Glomerular visceral epithelial cell (primary cell): ENCODE measurements at regions not wholly inside any gene's neighbourhood (a gene's known extent, or its start where the extent isn't known, plus 50 kb on each side); places are given as distances from the start of the nearest gene placed in this dataset.

Experiments used
- DNase-seq: peaks from one replicate; pipeline ENCODE4 v3.0.0-alpha.2; 2016; ENCODE audit errors: extremely low spot score

DNA sequence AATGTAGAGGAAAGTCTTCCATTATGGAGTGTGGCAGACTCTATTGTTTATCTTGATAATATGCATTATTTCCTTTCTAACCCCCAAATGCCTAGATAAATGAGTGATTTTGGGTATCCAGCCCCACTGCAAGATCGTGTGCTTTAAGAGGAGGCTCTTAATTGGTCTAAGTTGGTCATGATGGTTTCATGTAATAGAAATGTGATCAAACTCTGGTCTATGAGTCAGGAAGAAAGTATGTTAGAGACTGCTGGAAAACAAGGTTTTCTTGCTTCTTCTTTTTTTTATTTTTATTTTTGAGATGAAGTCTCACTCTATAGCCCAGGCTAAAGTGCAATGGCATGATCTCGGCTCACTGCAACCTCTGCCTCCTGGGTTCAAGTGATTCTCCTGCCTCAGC is 344.5 kb upstream of the TNP1 start:
- peak; percentile 29 for DNase-seq

DNA sequence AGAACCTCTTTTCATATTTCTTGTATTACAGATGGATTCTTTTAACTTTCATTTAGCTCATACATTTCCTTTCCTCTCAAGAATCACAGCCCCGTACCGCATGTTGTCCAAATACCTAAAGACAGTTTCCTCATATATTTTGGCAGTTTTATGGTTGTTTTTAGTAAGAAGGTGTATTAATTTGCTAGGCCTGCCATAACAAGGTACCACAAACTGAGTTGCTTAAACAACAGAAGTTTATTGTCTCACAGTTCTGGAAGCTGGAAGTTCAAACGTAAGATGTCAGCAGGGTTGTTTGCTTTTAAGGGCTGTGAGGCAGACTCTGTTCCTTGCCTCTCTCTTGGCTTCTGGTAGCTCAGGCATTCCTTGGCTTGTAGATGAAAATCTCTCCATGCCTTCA is 343.2 kb upstream of the TNP1 start:
- DNase-seq = no peak

DNA sequence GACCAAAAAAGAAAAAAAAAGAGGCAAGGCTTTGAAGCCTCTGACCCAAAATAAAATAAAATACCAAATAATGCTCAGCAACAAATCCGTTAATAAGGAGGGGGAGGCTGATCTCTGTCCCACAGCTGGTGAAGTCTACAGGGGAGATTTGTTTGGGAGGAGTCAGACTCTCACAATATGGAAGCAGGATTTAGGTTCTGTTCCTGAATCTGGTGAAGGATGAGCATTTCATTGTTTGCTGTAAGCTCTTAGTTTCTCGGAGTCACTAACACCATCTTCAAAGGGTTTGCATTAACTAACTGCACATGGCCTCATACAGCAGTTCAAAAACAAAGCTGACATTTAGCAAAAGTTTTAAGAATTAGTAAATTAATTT is 339.4 kb upstream of the TNP1 start:
- DNase-seq = no peak

DNA sequence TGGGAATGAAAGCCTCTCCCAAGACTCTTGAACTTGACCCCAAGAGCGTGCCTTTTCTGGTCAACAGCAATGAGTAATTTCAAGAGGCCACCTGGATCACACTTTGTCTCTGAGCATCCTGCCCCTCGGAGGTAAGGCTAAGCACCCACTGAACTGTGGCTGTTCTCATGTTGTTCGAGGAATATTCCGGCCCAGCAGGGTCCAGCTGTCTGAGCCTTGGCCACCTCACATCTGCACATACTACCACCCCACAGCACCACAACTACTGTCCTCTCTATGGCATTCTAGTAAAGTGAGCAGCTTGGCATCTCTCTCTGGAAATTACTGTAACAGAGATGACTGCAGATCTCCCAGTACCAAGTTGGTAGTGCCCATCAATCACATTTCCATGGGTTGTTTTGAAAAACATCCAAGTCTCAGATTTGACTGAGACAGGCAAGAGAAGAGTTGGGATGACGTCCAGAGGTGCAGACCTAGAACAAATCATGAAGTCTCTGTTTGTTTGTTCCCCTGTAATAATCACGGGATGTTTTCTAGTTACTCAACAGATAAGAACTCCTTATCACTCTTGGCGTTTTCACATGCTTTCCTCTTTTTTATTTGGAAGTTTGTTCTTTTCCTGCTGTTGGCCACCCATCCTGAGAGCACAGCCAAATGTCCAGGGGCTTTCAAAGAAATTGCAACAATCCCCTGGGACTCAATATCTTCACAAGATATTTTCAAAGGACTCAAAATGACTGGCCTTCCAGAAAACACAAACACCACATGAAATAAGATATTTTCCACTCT is 336.0 kb upstream of the TNP1 start:
- DNase-seq = no peak

DNA sequence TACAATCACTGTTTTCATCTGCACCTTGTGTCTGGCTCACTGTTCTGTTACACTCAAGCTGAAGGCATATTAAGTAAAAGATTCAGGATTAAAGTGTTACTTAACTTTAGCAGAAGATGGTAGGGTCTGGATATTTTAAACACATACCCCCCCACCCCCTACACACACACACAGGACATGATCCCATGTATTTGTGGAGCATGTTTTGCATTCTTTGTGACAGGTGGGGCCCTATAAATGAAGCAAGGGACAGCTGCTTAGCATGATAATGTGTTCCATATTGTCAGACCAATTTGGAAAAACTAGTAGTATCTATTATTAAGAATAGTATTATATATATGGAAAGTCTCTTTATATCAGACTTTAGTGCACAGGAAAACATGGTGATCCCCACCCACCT is 335.2 kb upstream of the TNP1 start:
- DNase-seq = no peak

DNA sequence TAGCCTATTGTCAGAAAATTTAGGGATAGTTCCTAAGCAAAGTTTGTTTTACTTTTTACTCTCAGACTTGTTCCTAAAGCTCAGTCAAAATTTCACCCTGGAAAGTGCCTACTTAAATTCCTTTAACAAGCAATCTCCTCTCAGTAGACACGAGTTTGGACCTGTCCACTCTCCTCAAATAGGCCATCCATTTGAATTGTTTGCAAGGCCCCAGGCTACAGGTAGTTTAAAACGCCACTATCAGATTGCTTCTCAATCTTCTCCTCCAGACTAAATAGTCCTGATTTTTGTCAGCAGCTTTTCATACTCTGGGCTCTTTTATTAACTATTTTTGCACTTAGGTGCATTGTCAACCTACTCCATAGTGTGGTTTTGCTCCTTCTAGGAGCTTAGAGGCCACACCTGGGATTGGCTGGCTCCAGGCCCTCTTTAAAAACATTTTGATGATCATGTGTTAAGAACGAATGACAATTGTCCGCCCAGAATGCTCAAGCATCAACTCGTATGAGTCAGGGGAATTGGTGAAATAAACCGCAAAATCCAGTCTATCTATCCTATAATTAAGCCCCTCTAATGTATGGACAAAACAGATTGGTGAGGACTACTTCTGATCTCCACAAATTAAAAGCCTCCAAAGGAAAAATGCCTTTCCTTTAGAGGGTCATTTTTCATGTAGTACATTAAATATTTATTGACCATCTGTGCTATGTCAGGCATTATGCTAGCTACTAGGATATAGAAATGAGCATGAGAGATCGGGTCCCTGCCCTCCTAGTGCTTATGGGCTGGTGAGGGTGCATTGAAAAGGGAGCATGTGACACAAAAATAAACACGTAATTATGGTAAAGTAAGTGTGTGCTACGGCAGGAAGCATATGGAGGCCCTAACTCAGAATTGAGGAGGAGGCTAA is 333.8 kb upstream of the TNP1 start:
- DNase-seq = no peak

DNA sequence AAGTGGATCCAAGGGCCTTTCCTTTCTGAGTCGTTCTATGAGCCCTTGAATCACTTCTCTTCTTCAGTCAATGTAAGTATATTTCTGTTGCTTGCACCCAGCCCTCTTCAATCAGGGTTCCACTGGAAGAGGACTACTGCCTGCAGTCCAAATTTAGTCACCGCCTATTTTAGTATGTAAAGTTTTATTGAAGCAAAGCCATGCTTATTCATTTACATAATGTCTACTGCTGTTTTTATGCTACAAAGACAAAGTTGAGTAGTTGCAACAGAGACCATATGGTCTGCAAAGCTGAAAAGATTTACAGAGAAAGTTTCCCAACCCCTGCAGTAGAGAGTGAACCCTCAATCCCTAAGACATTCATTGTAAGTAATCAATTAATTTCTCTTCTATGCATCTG is 332.5 kb upstream of the TNP1 start:
- DNase-seq = no peak

DNA sequence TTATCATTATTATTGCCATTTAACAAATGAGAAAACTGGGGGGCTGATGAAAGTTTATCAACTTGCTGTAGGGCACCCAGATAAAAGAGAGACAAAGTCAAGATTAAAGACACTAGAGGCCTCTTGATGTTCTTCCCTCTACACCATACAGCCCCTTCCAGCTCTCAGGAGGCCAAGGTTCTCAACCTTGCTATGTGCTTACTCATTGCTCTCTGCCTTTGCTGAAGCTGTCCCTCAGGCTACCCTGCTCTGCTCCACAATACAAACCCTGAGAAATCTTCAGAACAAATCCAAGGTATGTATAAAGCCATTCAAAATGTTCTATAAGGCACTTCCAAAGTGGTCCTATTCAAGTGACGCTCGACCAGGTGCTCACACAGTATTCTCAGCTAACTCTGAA is 329.9 kb upstream of the TNP1 start:
- DNase-seq = no peak

DNA sequence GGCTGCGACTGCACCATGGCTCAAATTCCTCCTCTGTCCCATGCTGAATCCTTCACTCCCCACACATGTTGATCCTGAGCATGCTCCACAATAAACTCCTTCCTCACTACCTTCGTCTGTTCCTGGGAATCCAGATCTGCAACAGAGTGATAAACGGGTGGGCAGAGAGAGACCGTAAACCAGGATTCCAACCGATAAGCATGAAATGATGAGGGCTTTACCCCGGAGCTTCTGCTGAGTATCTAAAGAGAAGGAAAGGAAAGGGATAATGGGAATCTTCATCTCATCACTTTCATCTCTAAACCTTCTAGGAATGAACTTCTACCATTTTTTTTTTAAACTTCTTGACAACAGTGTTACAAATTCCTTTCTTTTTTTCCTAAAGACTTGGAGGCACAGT is 329.3 kb upstream of the TNP1 start:
- DNase-seq = no peak

DNA sequence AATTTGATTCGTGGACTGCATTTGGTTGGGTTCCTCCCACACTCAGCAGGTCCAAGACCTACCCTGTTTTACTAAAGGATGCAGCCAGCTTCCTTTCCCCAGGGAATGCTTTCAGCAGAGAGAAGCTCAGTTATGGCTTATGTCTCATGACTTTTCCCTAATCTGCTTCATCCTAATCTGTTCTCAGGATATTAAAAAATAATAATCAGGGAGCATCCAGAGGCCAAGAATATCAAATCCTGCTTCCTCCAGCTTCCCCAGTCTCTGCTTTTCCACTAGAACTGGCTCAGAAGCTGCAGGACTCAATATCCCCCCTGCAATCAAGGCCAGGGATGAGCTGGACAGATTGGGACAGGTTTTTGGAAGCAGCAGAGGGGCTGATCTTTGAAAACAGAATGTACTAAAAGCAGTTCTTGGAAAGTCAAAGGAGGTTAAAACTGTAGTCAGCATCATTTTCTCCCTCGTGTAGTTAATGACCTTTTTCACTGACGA is 326.9 kb upstream of the TNP1 start:
- DNase-seq = no peak

DNA sequence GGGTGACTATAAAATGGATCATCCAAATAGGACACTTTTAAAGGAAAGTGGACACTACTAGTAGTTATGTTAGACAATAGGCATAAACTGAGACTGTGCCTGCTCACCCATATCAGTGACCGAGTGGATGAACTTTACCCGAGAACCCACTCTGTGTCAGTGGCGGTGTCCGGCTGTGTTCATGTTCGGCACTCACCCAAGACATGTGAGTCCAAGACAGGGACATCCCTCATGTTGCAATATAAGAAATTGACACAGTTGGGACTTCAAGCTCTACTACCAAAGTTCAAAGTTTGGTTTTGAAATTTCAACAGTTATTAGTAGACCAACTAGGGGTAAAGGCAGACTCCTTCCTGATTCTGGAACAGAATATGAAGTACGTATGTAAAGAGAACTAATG is 326.3 kb upstream of the TNP1 start:
- DNase-seq = no peak

DNA sequence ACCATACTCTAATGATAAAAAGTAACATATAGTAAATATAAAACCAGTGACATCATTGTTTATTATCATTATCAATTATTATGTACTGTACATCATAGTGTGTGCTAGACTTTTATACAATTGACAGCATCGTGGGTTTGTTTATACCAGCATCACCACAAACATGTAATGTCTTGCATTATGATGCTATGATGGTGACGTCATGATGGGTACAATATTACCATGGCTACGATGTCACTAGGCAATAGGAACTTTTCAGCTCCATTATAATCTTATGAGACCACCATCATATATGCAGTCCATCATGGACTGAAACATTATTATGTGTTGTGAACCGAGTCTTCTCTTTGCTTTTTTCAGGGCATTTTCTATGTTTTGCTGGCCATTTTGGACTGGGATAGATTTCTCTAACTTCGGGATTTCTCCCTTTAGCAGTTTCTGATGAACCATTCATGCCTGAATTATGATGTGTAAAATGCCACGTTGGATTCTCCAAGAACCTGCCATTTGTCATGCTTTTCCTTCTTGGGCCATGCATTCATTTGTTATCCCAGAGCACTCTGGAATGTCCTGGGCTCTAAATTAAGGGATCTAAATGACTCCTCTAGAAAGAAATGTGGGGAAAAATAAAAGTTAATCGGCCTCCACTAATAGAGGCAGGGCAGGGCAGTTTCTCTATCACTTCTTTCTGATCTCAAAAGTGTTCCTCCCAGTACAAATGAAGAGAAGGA is 325.6 kb upstream of the TNP1 start:
- no peak for DNase-seq

DNA sequence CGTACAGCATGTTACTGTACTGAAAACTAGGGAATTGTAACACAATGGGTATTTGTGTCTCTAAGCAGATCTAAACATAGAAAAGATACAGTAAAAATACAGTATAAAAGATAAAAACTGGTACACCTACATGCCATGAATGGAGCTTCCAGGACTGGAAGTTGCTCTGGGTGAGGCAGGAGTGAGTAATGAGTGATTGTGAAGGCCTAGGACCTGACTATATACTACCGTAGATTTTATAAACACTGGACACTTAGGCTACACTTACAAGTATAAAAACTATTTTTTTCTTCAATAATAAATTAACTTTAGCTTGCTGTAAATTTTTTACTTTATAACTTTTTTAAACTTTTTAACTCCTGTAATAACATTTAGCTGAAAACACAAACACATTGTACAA is 324.4 kb upstream of the TNP1 start:
- no peak for DNase-seq

DNA sequence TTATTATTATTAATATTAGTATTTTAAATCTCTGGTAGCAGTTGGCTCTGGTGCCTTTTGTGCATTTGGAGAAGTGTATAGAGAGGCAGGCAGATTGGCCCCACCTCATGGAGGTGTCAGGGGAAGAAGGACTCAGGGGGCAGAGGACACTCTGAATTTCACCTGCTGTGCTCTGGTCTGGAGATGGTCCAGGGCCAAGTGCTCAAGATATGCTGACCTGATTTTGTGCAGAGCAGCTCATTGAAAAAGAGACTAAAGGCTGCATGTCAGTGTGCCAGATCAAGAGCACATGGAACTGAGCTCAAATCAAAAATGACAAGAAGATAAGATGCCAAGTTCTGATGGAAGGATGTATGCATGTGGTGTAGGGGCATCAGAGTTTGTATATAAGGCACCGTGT is 323.6 kb upstream of the TNP1 start:
- DNase-seq = no peak

DNA sequence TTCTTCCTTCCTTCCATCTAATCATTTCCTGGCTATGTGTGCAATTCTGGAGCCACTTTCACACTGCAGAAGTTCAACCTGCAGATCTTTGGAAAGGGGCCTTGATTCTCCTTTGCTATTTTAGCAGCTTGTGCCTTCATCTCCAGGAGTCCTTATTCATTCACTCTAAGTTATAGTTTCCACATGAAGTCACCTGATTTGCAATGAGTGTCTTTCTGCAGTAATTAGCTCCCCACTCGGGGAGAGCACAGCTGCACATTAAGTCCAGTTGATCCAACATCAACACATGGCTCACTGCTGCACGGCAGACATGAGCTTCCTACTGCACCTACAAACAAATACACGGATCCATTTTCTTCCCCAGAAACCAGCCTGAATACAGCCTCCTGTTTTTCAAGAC is 323.1 kb upstream of the TNP1 start:
- DNase-seq = no peak

DNA sequence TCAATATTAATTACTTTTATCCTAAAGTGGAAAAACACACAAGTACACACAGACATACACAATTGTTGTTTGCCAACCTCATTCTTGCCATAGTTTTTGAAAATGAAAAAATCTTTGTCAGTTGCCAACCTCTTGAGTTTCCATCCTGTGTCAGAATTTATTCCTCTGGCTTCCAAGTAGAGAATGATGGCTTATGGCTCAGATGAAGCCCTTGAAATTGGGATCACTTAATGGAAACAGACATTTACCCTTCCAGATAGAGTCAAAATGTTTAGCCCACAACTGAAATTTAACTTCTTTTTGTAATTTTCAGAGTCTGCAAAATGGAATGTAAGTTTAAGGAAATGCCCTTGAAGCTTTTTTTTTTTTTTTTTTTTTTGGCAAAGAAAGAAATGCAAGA is 321.6 kb upstream of the TNP1 start:
- no peak for DNase-seq

DNA sequence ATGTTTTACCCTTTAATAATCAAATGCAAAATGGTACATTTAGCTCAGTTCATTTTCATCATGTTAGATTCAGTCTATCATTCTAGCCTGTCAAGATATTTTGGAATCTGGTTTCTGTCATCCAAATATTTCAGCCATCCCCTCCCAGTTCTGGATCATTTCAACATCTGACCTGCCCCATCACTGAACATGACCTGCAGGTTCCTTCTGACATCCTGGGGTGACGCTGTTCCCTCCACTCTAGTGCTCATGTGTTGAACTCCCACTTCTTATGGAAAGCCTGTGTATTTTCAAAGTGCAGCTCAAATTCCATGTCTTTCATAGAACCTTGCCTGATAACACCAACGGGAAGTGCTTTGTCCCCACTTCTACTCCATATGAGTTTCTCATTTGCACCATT is 320.0 kb upstream of the TNP1 start:
- no peak for DNase-seq

DNA sequence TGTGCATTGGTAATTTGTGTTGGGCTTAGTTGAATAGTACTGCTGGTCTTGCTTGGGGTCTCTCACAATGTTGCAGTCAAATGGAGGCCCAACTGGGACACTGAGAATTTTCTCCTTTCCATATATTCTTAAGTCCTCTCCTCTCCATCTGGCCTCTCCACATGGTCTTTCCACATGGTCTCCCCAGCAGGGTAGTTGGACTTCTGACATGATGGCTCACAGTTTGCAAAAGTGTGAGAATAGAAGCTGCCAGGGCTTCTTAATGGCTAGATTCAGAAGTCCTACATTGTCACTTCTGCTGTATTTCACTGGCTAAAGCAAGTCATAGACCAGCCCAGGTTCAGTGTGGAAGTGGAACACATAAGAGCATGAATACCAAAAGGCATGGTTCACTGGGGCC is 318.5 kb upstream of the TNP1 start:
- no peak for DNase-seq

DNA sequence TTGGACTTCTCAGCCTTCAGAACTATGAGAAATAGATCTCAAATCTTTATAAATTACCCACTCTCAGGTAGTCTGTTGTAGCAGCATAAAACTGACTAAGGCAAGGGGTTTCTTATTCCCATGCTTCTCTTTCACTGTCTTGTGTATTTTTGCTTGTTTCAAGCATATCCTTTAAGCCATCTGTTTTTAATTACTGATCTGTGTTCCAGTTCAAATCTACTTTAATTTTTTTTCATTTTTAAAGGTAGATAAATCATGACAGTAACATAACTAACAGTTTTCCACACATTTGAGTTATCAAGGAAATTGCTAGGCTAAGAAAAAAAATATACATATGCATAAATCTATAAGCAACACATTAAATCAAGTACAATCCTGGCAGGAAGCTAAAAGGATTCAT is 317.9 kb upstream of the TNP1 start:
- no peak for DNase-seq

DNA sequence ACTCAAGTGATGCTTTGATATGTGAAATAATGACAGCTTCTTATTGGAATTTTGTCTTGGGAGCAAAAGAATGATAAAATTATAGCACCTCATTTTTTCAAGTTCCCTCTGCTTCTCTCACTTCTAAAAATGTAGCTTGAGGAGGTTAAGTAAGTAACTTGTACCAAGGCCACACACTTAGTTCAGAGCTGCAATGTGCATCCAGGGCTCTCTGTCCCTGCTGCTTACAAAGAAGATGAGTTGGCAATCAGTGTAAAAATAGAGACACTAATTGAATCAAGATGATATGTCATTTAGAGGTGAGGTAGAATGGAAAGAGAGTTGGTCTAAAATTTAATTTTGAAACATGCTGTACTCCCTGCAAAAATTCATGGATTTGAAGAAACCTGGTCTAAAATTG is 312.0 kb upstream of the TNP1 start:
- no peak for DNase-seq

DNA sequence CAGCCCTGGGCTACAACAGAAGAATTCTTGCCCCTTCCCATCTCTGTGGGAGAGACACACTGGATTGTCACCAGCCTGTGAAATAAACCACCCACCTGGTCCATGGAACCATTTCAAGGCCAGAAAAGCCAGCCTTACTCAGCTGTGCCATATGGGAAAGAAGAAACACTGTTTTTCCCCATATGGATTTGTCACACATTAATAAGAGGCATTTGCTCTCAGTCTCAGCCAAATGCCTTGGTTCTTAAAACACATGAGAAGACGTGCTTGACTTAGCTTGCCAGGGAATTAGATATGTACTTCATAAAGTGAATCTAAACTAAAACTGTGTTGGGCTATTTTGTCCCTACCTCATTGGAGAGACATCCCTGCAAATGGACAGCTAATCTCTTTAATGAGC is 308.6 kb upstream of the TNP1 start:
- DNase-seq = no peak

DNA sequence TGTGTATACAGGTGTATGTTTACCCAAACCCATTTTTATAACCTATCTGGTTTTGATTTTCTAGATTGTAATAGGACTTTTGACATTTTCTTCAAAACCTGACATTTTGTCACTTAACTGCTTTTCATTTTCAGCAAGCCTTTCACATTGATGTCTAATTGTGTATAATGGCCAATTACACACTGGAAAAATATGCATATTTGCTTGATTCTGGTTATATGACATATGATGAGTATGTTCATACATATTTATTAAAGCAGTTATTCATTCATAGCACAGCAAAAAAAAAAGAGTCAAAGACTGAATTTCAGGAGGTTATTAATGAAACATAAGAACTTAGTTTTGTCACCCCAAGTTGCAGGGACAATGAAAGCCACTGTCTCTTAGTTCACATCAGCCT is 307.7 kb upstream of the TNP1 start:
- no peak for DNase-seq
